HFFc6 (cell line): ENCODE measurements at regions not wholly inside any gene's neighbourhood (a gene's known extent, or its start where the extent isn't known, plus 50 kb on each side); places are given as distances from the start of the nearest gene placed in this dataset.

ENCODE experiments used
- DNase-seq: peaks from one replicate; pipeline ENCODE4 v3.0.0-alpha.2; 2018
- H3K27ac Mint-ChIP-seq: 2 replicates; pipeline ENCODE4 v1.8.0; 2020; ENCODE audit warnings: mild to moderate bottlenecking, mixed read lengths
- H3K27me3 Mint-ChIP-seq: 2 replicates; pipeline ENCODE4 v1.8.0; 2021; ENCODE audit warnings: mild to moderate bottlenecking, moderate library complexity, mixed read lengths; ENCODE audit not compliant: insufficient read depth
- H3K36me3 Mint-ChIP-seq: 2 replicates; pipeline ENCODE4 v1.8.0; 2021; ENCODE audit warnings: low read depth, mixed read lengths
- H3K4me1 Mint-ChIP-seq: 2 replicates; pipeline ENCODE4 v1.8.0; 2020; ENCODE audit warnings: low read depth, mixed read lengths
- H3K4me3 Mint-ChIP-seq: 2 replicates; pipeline ENCODE4 v1.8.0; 2020; ENCODE audit warnings: mild to moderate bottlenecking, moderate library complexity, mixed read lengths
- H3K9me3 Mint-ChIP-seq: 2 replicates; pipeline ENCODE4 v1.8.0; 2020; ENCODE audit warnings: mild to moderate bottlenecking, mixed read lengths
- CTCF ChIP-seq: fragments of 200-600 bp; sonication (generic); IDR thresholded peaks from 2 replicates; pipeline ENCODE4 v1.5.0; 2021; ENCODE audit warnings: antibody characterized with exemption, mild to moderate bottlenecking

GRCh38 chr11:32231909-32232493 is 141.1 kb downstream of the RCN1 start:
- peaks cover under 1% of the 10 kb centered on the region; the same call in 1 of the 2 replicates for H3K4me1 Mint-ChIP-seq
- H3K27ac Mint-ChIP-seq = no peak overlapping the region
- H3K36me3 Mint-ChIP-seq = no peaks in the 10 kb centered on the region
- H3K4me3 Mint-ChIP-seq = no peak overlapping the region
- H3K9me3 Mint-ChIP-seq = no peaks in the 10 kb centered on the region
- TF ChIP-seq CTCF = peak; percentile 81
- H3K27me3 Mint-ChIP-seq = peaks cover 2% of the 10 kb centered on the region
- peak; percentile 37 for DNase-seq

- Mint-ChIP-seq H3K27me3 (peaks cover 2% of the 10 kb centered on the region), H3K27ac (no peak overlapping the region), H3K36me3 (no peaks in the 10 kb centered on the region), H3K4me1 (no peaks in the 10 kb centered on the region), H3K4me3 (no peak overlapping the region), H3K9me3 (no peaks in the 10 kb centered on the region)
- TF ChIP-seq CTCF = no peak
- no peak for DNase-seq
Measured at GRCh38 chr11:32232516-32232915, 141.6 kb downstream of the RCN1 start.

GRCh38 chr11:32233276-32233675 is 142.4 kb downstream of the RCN1 start:
- no peak for TF ChIP-seq CTCF
- no peaks in the 10 kb centered on the region for H3K36me3 Mint-ChIP-seq
- no peaks in the 10 kb centered on the region for H3K4me1 Mint-ChIP-seq
- peaks cover 2% of the 10 kb centered on the region for H3K27me3 Mint-ChIP-seq
- DNase-seq = no peak
- no peak overlapping the region for H3K4me3 Mint-ChIP-seq
- no peaks in the 10 kb centered on the region for H3K9me3 Mint-ChIP-seq
- H3K27ac Mint-ChIP-seq = no peak overlapping the region

GRCh38 chr11:32233928-32234327 is 143.1 kb downstream of the RCN1 start:
- no peak for DNase-seq
- Mint-ChIP-seq H3K9me3 (no peaks in the 10 kb centered on the region), H3K27me3 (peaks cover 3% of the 10 kb centered on the region; the same call in 1 of the 2 replicates), H3K4me3 (no peak overlapping the region), H3K4me1 (no peaks in the 10 kb centered on the region), H3K36me3 (no peaks in the 10 kb centered on the region), H3K27ac (no peak overlapping the region)
- no peak for TF ChIP-seq CTCF

GRCh38 chr11:32244453-32244852 is 153.6 kb downstream of the RCN1 start:
- H3K27ac Mint-ChIP-seq = no peak overlapping the region
- H3K9me3 Mint-ChIP-seq = no peaks in the 10 kb centered on the region
- no peak for TF ChIP-seq CTCF
- no peak overlapping the region for H3K4me3 Mint-ChIP-seq
- H3K27me3 Mint-ChIP-seq = no peaks in the 10 kb centered on the region
- DNase-seq = no peak
- H3K4me1 Mint-ChIP-seq = no peaks in the 10 kb centered on the region
- no peaks in the 10 kb centered on the region for H3K36me3 Mint-ChIP-seq

GRCh38 chr11:32253706-32254105 is 162.8 kb downstream of the RCN1 start:
- Mint-ChIP-seq H3K9me3 (no peaks in the 10 kb centered on the region), H3K4me3 (no peak overlapping the region), H3K36me3 (no peaks in the 10 kb centered on the region), H3K27me3 (peaks cover 13% of the 10 kb centered on the region), H3K27ac (no peak overlapping the region), H3K4me1 (no peaks in the 10 kb centered on the region)
- no peak for TF ChIP-seq CTCF
- DNase-seq = no peak
